H1 (cell line): ENCODE measurements at regions not wholly inside any gene's neighbourhood (a gene's known extent, or its start where the extent isn't known, plus 50 kb on each side); places are given as distances from the start of the nearest gene placed in this dataset.

ENCODE experiments used
- CTCF ChIA-PET: fragments of 300-600 bp; sonication (Branson Sonifier 250); formaldehyde crosslinking; loops from one replicate; lab custom pipeline; 2021; ENCODE audit not compliant: partially characterized antibody; lab: Charles Lee
- POLR2A ChIA-PET: fragments of 300-600 bp; sonication (Branson Sonifier 250); formaldehyde crosslinking; loops from one replicate; lab custom pipeline; 2021; ENCODE audit warnings: inconsistent platforms; ENCODE audit not compliant: partially characterized antibody; lab: Charles Lee
- DNase-seq, 2 experiments: peaks; one replicate each; pipeline versions ENCODE4 v3.0.0 to v3.0.0-alpha.2; 2010 to 2022; ENCODE audit warnings: low spot score in 2 of 2, low read depth in 1 of 2, mixed read lengths in 1 of 2
- FAIRE-seq: peaks from 2 replicates; lab custom pipeline; 2011; peaks lifted over from hg19 to GRCh38; lab: Jason Lieb, UNC
- H2AFZ ChIP-seq: 2 replicates; pipeline ENCODE4 v1.8.1; 2012; ENCODE audit warnings: low read length, inconsistent platforms
- H2AK5ac ChIP-seq: 2 replicates; pipeline ENCODE4 v1.6.1; 2013; ENCODE audit warnings: low read depth, low read length
- H2BK120ac ChIP-seq: replicated peaks from 2 replicates; pipeline ENCODE3; 2013; ENCODE audit warnings: low read depth, low read length, inconsistent platforms
- H2BK12ac ChIP-seq: 2 replicates; pipeline ENCODE4 v1.6.1; 2013; ENCODE audit warnings: low read depth, low read length
- H2BK15ac ChIP-seq: 2 replicates; pipeline ENCODE4 v1.6.1; 2013; ENCODE audit warnings: low read length
- H2BK20ac ChIP-seq: 2 replicates; pipeline ENCODE4 v1.6.1; 2013; ENCODE audit warnings: low read length
- H2BK5ac ChIP-seq: 2 replicates; pipeline ENCODE4 v1.6.1; 2013; ENCODE audit warnings: low read depth, low read length
- H3K14ac ChIP-seq: 2 replicates; pipeline ENCODE4 v1.6.1; 2013; ENCODE audit warnings: inconsistent platforms; ENCODE audit not compliant: insufficient read length
- H3K18ac ChIP-seq: 2 replicates; pipeline ENCODE4 v1.6.1; 2013; ENCODE audit warnings: low read length; ENCODE audit errors: extremely low read depth
- H3K23ac ChIP-seq: 2 replicates; pipeline ENCODE4 v1.6.1; 2013; ENCODE audit warnings: inconsistent platforms; ENCODE audit not compliant: insufficient read length
- H3K23me2 ChIP-seq: 2 replicates; pipeline ENCODE4 v1.6.1; 2013; ENCODE audit warnings: low read depth, low read length
- H3K27ac ChIP-seq: 2 replicates; pipeline ENCODE4 v1.6.1; 2011; ENCODE audit warnings: low read depth, low read length, inconsistent platforms
- H3K27me3 ChIP-seq, 4 experiments: replicated peaks in 1 of 4; 1 replicate in 1 of 4; 2 replicates in 3 of 4; pipeline versions ENCODE4 v1.6.1 to v1.8.1; 2011 to 2013; ENCODE audit warnings: low read length in 3 of 4, mild to moderate bottlenecking in 3 of 4, inconsistent platforms in 2 of 4, mixed read lengths in 2 of 4, moderate library complexity in 1 of 4; ENCODE audit not compliant: control insufficient read depth in 3 of 4, insufficient read depth in 3 of 4; ENCODE audit errors: extremely low read depth in 1 of 4
- H3K36me3 ChIP-seq, 4 experiments: 2 replicates each; pipeline versions ENCODE4 v1.6.1 to v1.8.1; 2011 to 2013; ENCODE audit warnings: mild to moderate bottlenecking in 4 of 4, low read length in 3 of 4, moderate library complexity in 2 of 4, control low read depth in 1 of 4, inconsistent platforms in 1 of 4; ENCODE audit not compliant: insufficient read depth in 4 of 4, control insufficient read depth in 2 of 4
- H3K4ac ChIP-seq: replicated peaks from 2 replicates; pipeline ENCODE3; 2013; ENCODE audit warnings: low read length, low read depth, mixed read lengths, inconsistent platforms; ENCODE audit not compliant: insufficient read length
- H3K4me1 ChIP-seq, 4 experiments: replicated peaks in 1 of 4; 1 replicate in 1 of 4; 2 replicates in 3 of 4; pipeline versions ENCODE4 v1.6.1 to v1.8.1; 2011 to 2013; ENCODE audit warnings: low read length in 3 of 4, inconsistent platforms in 2 of 4, mixed read lengths in 1 of 4; ENCODE audit not compliant: insufficient read depth in 4 of 4, control insufficient read depth in 3 of 4
- H3K4me2 ChIP-seq, 2 experiments: 2 replicates each; pipeline versions ENCODE4 v1.6.1 to v1.8.1; 2011 to 2013; ENCODE audit warnings: low read depth in 2 of 2, low read length in 2 of 2, control low read depth in 1 of 2, inconsistent platforms in 1 of 2, mild to moderate bottlenecking in 1 of 2; ENCODE audit not compliant: insufficient read depth in 1 of 2
- H3K4me3 ChIP-seq, 4 experiments: fragments of 200-600, 300-600 bp in 1 of 4; sonication (generic), shearing (Covaris generic), sonication (Bioruptor Twin) in 1 of 4; 2 replicates each; pipeline versions ENCODE4 v1.5.1 to v1.8.1; 2011 to 2016; ENCODE audit warnings: low read length in 4 of 4, low read depth in 3 of 4, control low read depth in 2 of 4, inconsistent platforms in 2 of 4, mild to moderate bottlenecking in 2 of 4, mixed read lengths in 1 of 4, moderate library complexity in 1 of 4; ENCODE audit not compliant: insufficient read depth in 2 of 4; ENCODE audit errors: extremely low read depth in 1 of 4
- H3K56ac ChIP-seq: replicated peaks from 2 replicates; pipeline ENCODE3; 2013; ENCODE audit warnings: low read depth, mild to moderate bottlenecking, mixed read lengths, low read length, inconsistent platforms; ENCODE audit not compliant: insufficient read length
- H3K79me1 ChIP-seq: 2 replicates; pipeline ENCODE4 v1.6.1; 2013; ENCODE audit warnings: low read depth, low read length, control low read depth
- H3K79me2 ChIP-seq, 2 experiments: 2 replicates each; pipeline versions ENCODE4 v1.6.1 to v1.8.1; 2012 to 2013; ENCODE audit warnings: low read length in 2 of 2, mild to moderate bottlenecking in 2 of 2, inconsistent platforms in 1 of 2; ENCODE audit not compliant: insufficient read depth in 2 of 2, control insufficient read depth in 1 of 2
- H3K9ac ChIP-seq, 4 experiments: replicated peaks in 1 of 4; 1 replicate in 1 of 4; 2 replicates in 3 of 4; pipeline versions ENCODE4 v1.6.1 to v1.8.1; 2011 to 2013; ENCODE audit warnings: low read depth in 3 of 4, low read length in 3 of 4, control low read depth in 2 of 4, mild to moderate bottlenecking in 2 of 4, moderate library complexity in 2 of 4, inconsistent platforms in 1 of 4; ENCODE audit errors: extremely low read depth in 1 of 4
- H3K9me3 ChIP-seq, 2 experiments: 2 replicates each; pipeline versions ENCODE4 v1.6.1 to v1.8.1; 2012 to 2013; ENCODE audit warnings: mild to moderate bottlenecking in 2 of 2, moderate library complexity in 2 of 2, control low read depth in 1 of 2, inconsistent platforms in 1 of 2, low read depth in 1 of 2, low read length in 1 of 2, mixed read lengths in 1 of 2; ENCODE audit not compliant: insufficient read depth in 2 of 2
- H4K20me1 ChIP-seq, 2 experiments: replicated peaks in 1 of 2; 2 replicates each; pipeline versions ENCODE3 to v1.8.1; 2011 to 2013; ENCODE audit warnings: inconsistent platforms in 2 of 2, low read length in 2 of 2, mild to moderate bottlenecking in 1 of 2; ENCODE audit not compliant: insufficient read depth in 2 of 2, control insufficient read depth in 1 of 2
- H4K5ac ChIP-seq: 2 replicates; pipeline ENCODE4 v1.6.1; 2013; ENCODE audit warnings: low read length, low read depth, mixed read lengths, inconsistent platforms; ENCODE audit not compliant: insufficient read length
- H4K8ac ChIP-seq: 2 replicates; pipeline ENCODE4 v1.8.0; 2013; ENCODE audit warnings: mild to moderate bottlenecking, moderate library complexity, low read length, inconsistent platforms; ENCODE audit not compliant: insufficient read depth; ENCODE audit errors: extremely low read depth
- H4K91ac ChIP-seq: replicated peaks from 2 replicates; pipeline ENCODE3; 2013; ENCODE audit warnings: low read length, mixed read lengths, inconsistent platforms; ENCODE audit not compliant: insufficient read length
- BCL11A ChIP-seq, 2 experiments: IDR thresholded peaks; one replicate each; pipeline ENCODE4 v1.6.1; 2011; ENCODE audit warnings: low read depth in 2 of 2, low read length in 2 of 2, mild to moderate bottlenecking in 2 of 2
- CTCF ChIP-seq, 3 experiments: IDR thresholded peaks; 1 replicate in 2 of 3; 2 replicates in 1 of 3; pipeline versions ENCODE4 v1.5.1 to v1.6.1; 2011; ENCODE audit warnings: low read length in 3 of 3, mild to moderate bottlenecking in 3 of 3, inconsistent platforms in 2 of 3, low read depth in 1 of 3, moderate library complexity in 1 of 3; ENCODE audit not compliant: insufficient read depth in 1 of 3; ENCODE audit errors: control extremely low read depth in 1 of 3
- EGR1 ChIP-seq: IDR thresholded peaks from 2 replicates; pipeline ENCODE4 v1.6.1; 2011; ENCODE audit warnings: low read depth, low read length, borderline replicate concordance
- KDM1A ChIP-seq: fragments of 200-600, 300-600 bp; sonication (generic); IDR thresholded peaks from 2 replicates; pipeline ENCODE4 v1.7.1; 2016; ENCODE audit warnings: mild to moderate bottlenecking, low read length, borderline replicate concordance
- KDM4A ChIP-seq: IDR thresholded peaks from one replicate; pipeline ENCODE4 v1.7.1; 2012; ENCODE audit warnings: low read depth, mild to moderate bottlenecking, moderate library complexity, low read length, inconsistent platforms; ENCODE audit not compliant: severe bottlenecking
- RAD21 ChIP-seq, 2 experiments: IDR thresholded peaks in 1 of 2; conservative IDR thresholded peaks in 1 of 2; 2 replicates each; pipeline ENCODE4 v1.6.1; 2011; ENCODE audit warnings: low read depth in 2 of 2, low read length in 2 of 2, improper control_type of control experiment in 1 of 2, inconsistent platforms in 1 of 2, mild to moderate bottlenecking in 1 of 2, moderate library complexity in 1 of 2
- TAF1 ChIP-seq: IDR thresholded peaks from 2 replicates; pipeline ENCODE4 v1.6.1; 2011; ENCODE audit warnings: mild to moderate bottlenecking, low read depth, low read length
- TEAD4 ChIP-seq: IDR thresholded peaks from 2 replicates; pipeline ENCODE4 v1.6.1; 2012; ENCODE audit warnings: low read depth, low read length, inconsistent platforms, mixed read lengths
- ZNF274 ChIP-seq: IDR thresholded peaks from 2 replicates; pipeline ENCODE4 v1.7.0; 2012; ENCODE audit warnings: low read length, borderline replicate concordance; ENCODE audit errors: extremely low read depth
- WGBS, 2 experiments: shearing (Covaris generic) in 1 of 2; methylation state at CpG; one replicate each; pipeline versions ENCODE4 v1.1.6 to v1.1.7; 2013 to 2015; ENCODE audit warnings: low lambda C conversion rate in 2 of 2, mixed read lengths in 2 of 2, inconsistent platforms in 1 of 2, low coverage in 1 of 2, missing lambda C conversion rate in 1 of 2; ENCODE audit not compliant: insufficient replicate concordance in 2 of 2, insufficient coverage in 1 of 2, insufficient read length in 1 of 2; ENCODE audit errors: extremely low coverage in 1 of 2, missing lambda C conversion rate in 1 of 2; 5-methylcytosine and 5-hydroxymethylcytosine counted together

- Histone ChIP-seq H3K27ac (no peak overlapping the region), H3K4me2 (no peak overlapping the region), H3K56ac (peak overlapping the region; percentile 85), H4K5ac (no peak overlapping the region), H4K91ac (no peak overlapping the region), H2AK5ac (no peak overlapping the region), H2BK12ac (no peak overlapping the region), H3K79me2 (no peaks in the 10 kb centered on the region), H3K36me3 (no peaks in the 10 kb centered on the region), H3K4ac (no peak overlapping the region), H3K9me3 (no peaks in the 10 kb centered on the region), H3K9ac (no peak overlapping the region), H2BK5ac (no peak overlapping the region), H2BK20ac (no peak overlapping the region), H3K27me3 (no peaks in the 10 kb centered on the region), H4K20me1 (no peaks in the 10 kb centered on the region), H2BK120ac (no peak overlapping the region), H3K23me2 (no peaks in the 10 kb centered on the region), H3K4me3 (no peak overlapping the region), H3K4me1 (peaks cover 0 to 4% (median 0%) of the 10 kb centered on the region in 4 experiments; a peak in 1 of 7 replicates), H3K14ac (no peak overlapping the region), H4K8ac (no peak overlapping the region), H3K23ac (no peak overlapping the region), H2AFZ (no peak overlapping the region), H3K18ac (no peak overlapping the region), H2BK15ac (no peak overlapping the region), H3K79me1 (no peaks in the 10 kb centered on the region)
- DNase-seq, result peak; percentile 46 to 67
- peak; percentile 92 for FAIRE-seq
- WGBS, 2 experiments, result 55% methylated on average over 3 of the region's 3 CpGs; no CpG with 5 or more reads in 1 of the 2 experiments
- POLR2A ChIA-PET, result interaction anchor here (0.7 kb wide), 1 partner anchor 14 kb away, joined by 3 read pairs; no protein-coding TSS in a partner anchor
- CTCF ChIA-PET, result interaction anchor here (0.9 to 15.4 kb wide), 13 partner anchors 9 to 682 kb away, joined by 3 to 217 read pairs (median 4); no protein-coding TSS in a partner anchor
- TF ChIP-seq CTCF (IDR thresholded peaks at IDR 0.05; ENCODE audit: control extremely low read depth in 1 of 3, insufficient read depth in 1 of 3, low read depth in 1 of 3, low read length in 3 of 3), result peak; percentile 47 to 79 (median 76)
- TF ChIP-seq KDM1A, result no peak
- no peak for TF ChIP-seq EGR1
- TF ChIP-seq RAD21 (IDR thresholded peaks at IDR 0.05 in 1 of 2, conservative IDR thresholded peaks at IDR 0.05 in 1 of 2; ENCODE audit: low read depth in 2 of 2, low read length in 2 of 2), result peak; percentile 79 to 83
- no peak for TF ChIP-seq KDM4A
- no peak for TF ChIP-seq ZNF274
- no peak for TF ChIP-seq BCL11A (IDR thresholded peaks at IDR 0.05; ENCODE audit: low read depth in 2 of 2, low read length in 2 of 2)
- no peak for TF ChIP-seq TAF1
- peak; percentile 86 for TF ChIP-seq TEAD4
Observed at GRCh38 chr9:18208166-18209059, 265.5 kb upstream of the ADAMTSL1 start.
